ENCODE measurements at regions not wholly inside any gene's neighbourhood (a gene's known extent, or its start where the extent isn't known, plus 50 kb on each side); places are given as distances from the start of the nearest gene placed in this dataset.

DNA sequence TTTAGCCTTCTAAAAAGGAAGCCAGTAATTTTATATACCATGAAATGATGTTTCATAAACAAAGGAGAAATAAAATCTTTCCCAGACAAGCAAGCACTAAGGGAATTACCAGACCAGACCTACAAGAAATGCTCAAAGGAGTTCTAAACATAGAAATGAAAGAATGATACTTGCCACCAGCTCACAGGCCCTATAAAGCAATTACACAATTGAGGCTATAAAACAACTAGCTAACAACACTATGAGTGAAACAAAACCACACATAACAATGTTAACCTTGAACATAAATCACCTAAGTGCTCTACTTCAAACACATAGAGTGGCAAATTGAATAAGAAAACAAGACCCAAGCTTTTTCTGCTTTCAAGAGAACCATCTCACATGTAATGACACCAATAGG is 123.8 kb downstream of the BARHL2 start:
- no peaks in the 10 kb centered on the region for H3K4me1 Mint-ChIP-seq
- ATAC-seq (no peak), DNase-seq (ENCODE audit: low spot score) (no peak)
- POLR2A ChIA-PET: no interaction called here
- TF ChIP-seq, protein P1, sequence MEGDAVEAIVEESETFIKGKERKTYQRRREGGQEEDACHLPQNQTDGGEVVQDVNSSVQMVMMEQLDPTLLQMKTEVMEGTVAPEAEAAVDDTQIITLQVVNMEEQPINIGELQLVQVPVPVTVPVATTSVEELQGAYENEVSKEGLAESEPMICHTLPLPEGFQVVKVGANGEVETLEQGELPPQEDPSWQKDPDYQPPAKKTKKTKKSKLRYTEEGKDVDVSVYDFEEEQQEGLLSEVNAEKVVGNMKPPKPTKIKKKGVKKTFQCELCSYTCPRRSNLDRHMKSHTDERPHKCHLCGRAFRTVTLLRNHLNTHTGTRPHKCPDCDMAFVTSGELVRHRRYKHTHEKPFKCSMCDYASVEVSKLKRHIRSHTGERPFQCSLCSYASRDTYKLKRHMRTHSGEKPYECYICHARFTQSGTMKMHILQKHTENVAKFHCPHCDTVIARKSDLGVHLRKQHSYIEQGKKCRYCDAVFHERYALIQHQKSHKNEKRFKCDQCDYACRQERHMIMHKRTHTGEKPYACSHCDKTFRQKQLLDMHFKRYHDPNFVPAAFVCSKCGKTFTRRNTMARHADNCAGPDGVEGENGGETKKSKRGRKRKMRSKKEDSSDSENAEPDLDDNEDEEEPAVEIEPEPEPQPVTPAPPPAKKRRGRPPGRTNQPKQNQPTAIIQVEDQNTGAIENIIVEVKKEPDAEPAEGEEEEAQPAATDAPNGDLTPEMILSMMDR (IDR thresholded peaks at IDR 0.05): no peak
- no peak for TF ChIP-seq ZNF423 (CRISPR knock-in tag; IDR thresholded peaks at IDR 0.05)
- no peak for TF ChIP-seq TP53 (CRISPR knock-in tag; IDR thresholded peaks at IDR 0.05)
- TF ChIP-seq, protein P2, sequence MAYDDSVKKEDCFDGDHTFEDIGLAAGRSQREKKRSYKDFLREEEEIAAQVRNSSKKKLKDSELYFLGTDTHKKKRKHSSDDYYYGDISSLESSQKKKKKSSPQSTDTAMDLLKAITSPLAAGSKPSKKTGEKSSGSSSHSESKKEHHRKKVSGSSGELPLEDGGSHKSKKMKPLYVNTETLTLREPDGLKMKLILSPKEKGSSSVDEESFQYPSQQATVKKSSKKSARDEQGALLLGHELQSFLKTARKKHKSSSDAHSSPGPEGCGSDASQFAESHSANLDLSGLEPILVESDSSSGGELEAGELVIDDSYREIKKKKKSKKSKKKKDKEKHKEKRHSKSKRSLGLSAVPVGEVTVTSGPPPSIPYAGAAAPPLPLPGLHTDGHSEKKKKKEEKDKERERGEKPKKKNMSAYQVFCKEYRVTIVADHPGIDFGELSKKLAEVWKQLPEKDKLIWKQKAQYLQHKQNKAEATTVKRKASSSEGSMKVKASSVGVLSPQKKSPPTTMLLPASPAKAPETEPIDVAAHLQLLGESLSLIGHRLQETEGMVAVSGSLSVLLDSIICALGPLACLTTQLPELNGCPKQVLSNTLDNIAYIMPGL (CRISPR knock-in tag; IDR thresholded peaks at IDR 0.05): no peak
- TF ChIP-seq, protein P3, sequence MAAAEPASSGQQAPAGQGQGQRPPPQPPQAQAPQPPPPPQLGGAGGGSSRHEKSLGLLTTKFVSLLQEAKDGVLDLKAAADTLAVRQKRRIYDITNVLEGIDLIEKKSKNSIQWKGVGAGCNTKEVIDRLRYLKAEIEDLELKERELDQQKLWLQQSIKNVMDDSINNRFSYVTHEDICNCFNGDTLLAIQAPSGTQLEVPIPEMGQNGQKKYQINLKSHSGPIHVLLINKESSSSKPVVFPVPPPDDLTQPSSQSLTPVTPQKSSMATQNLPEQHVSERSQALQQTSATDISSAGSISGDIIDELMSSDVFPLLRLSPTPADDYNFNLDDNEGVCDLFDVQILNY (CRISPR knock-in tag; IDR thresholded peaks at IDR 0.05): no peak
- TF ChIP-seq FOXP1 (CRISPR knock-in tag; IDR thresholded peaks at IDR 0.05; ENCODE audit: borderline replicate concordance): no peak
- TF ChIP-seq, protein P4, sequence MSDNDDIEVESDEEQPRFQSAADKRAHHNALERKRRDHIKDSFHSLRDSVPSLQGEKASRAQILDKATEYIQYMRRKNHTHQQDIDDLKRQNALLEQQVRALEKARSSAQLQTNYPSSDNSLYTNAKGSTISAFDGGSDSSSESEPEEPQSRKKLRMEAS (CRISPR knock-in tag; IDR thresholded peaks at IDR 0.05): no peak
- TF ChIP-seq NFYB (CRISPR knock-in tag; conservative IDR thresholded peaks at IDR 0.05; ENCODE audit: low read depth): no peak
- no peak for TF ChIP-seq NR2C2 (CRISPR knock-in tag; IDR thresholded peaks at IDR 0.05)
- no peak for TF ChIP-seq SMAD3 (CRISPR knock-in tag; IDR thresholded peaks at IDR 0.05; ENCODE audit: borderline replicate concordance)
- TF ChIP-seq, protein P5, sequence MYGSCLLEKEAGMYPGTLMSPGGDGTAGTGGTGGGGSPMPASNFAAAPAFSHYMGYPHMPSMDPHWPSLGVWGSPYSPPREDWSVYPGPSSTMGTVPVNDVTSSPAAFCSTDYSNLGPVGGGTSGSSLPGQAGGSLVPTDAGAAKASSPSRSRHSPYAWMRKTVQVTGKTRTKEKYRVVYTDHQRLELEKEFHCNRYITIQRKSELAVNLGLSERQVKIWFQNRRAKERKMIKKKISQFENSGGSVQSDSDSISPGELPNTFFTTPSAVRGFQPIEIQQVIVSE (CRISPR knock-in tag; IDR thresholded peaks at IDR 0.05; ENCODE audit: borderline replicate concordance): no peak
- 0 out of 2 replicates have a peak, but pooled peaks cover 3% of the 10 kb centered on the region for H3K27me3 Mint-ChIP-seq (ENCODE audit: low read depth)
- peaks cover 10% of the 10 kb centered on the region for H3K36me3 Mint-ChIP-seq
- H3K27ac Mint-ChIP-seq: no peak overlapping the region
- no peak overlapping the region for H3K4me3 Mint-ChIP-seq
- H3K9me3 Mint-ChIP-seq: peaks cover 21% of the 10 kb centered on the region
- CTCF ChIA-PET: interaction anchor here (2.0 to 2.9 kb wide), 2 partner anchors 13 to 23 kb away, joined by 25 to 58 read pairs; no protein-coding TSS in a partner anchor

DNA sequence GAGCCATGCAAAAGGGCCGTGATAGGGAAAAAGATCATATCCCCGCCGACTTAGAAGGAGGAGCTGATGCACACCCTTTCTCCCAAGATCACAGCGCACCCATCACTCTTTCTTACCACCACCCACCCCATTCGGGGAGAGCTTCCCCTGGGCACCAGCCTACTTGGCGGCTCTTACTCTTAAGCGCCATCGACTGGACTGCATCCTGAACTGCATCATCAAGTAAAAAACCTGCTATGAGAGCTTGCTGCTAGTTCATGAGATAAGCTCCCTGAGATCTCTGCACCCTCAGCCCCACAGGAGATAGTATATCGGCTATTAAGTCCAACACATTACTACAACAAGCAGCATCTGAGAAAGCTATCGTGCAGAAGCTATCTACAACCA is 125.1 kb downstream of the BARHL2 start:
- ATAC-seq: peak; percentile 97
- no peak overlapping the region for H3K27ac Mint-ChIP-seq
- DNase-seq (ENCODE audit: low spot score): peak; percentile 61
- H3K9me3 Mint-ChIP-seq: peaks cover 21% of the 10 kb centered on the region
- no peak overlapping the region for H3K4me3 Mint-ChIP-seq
- ChIA-PET CTCF (interaction anchor here (0.6 to 2.9 kb wide), 51 partner anchors 9 to 1506 kb away, joined by 3 to 58 read pairs (median 4); no protein-coding TSS in a partner anchor), POLR2A (interaction anchor here (0.7 kb wide), 1 partner anchor 96 kb away, joined by 3 read pairs; no protein-coding TSS in a partner anchor)
- no peaks in the 10 kb centered on the region for H3K4me1 Mint-ChIP-seq
- no peak for TF ChIP-seq OVOL2 (CRISPR knock-in tag; IDR thresholded peaks at IDR 0.05; ENCODE audit: borderline replicate concordance)
- no peak for TF ChIP-seq TEAD4 (CRISPR knock-in tag; IDR thresholded peaks at IDR 0.05)
- TF ChIP-seq, protein P1 (IDR thresholded peaks at IDR 0.05): peak; percentile 54
- no peak for TF ChIP-seq ZNF396 (CRISPR knock-in tag; IDR thresholded peaks at IDR 0.05; ENCODE audit: borderline replicate concordance)
- TF ChIP-seq ESRRA (CRISPR knock-in tag; IDR thresholded peaks at IDR 0.05; ENCODE audit: borderline replicate concordance): no peak
- TF ChIP-seq RORB (CRISPR knock-in tag; IDR thresholded peaks at IDR 0.05): no peak
- no peak for TF ChIP-seq SOX15 (CRISPR knock-in tag; IDR thresholded peaks at IDR 0.05)
- H3K27me3 Mint-ChIP-seq (ENCODE audit: low read depth): no peaks in the 10 kb centered on the region
- H3K36me3 Mint-ChIP-seq: peaks cover 6% of the 10 kb centered on the region

All from WTC11 (cell line).